Left lung (tissue), 4 donors: ENCODE measurements at regions not wholly inside any gene's neighbourhood (a gene's known extent, or its start where the extent isn't known, plus 50 kb on each side); places are given as distances from the start of the nearest gene placed in this dataset.
A peak's percentile ranks its signal among the peaks of the same experiment; 100 is the strongest.
"Not testable (repeated sequence)": the region's sequence is repeated elsewhere in the genome, so short reads cannot be mapped to it uniquely, and the experiment has no call there.

Experiments used
- ATAC-seq: fragments of 200-7000 bp; cut with Tn5 transposase; one replicate; pipeline ENCODE4 v1.9.1; 2020; ENCODE audit warnings: moderate library complexity
- DNase-seq, 4 donors: peaks; one replicate each; pipeline ENCODE4 v3.0.0-alpha.2; 2013 to 2020
- H3K27ac ChIP-seq, 2 donors: fragments of 200-600 bp; sonication (generic) in 1 of 2; one replicate each; pipeline versions ENCODE4 v1.5.0 to v1.8.0; 2020 to 2021
- H3K27me3 ChIP-seq, 2 donors: fragments of 200-600 bp; sonication (generic) in 1 of 2; one replicate each; pipeline versions ENCODE4 v1.5.0 to v1.8.0; 2020 to 2021
- H3K36me3 ChIP-seq, 2 donors: fragments of 200-600 bp; sonication (generic) in 1 of 2; one replicate each; pipeline versions ENCODE4 v1.5.0 to v1.8.0; 2020 to 2021
- H3K4me1 ChIP-seq, 2 donors: fragments of 200-600 bp; one replicate each; pipeline ENCODE4 v1.8.0; 2021
- H3K4me3 ChIP-seq, 2 donors: fragments of 200-600 bp; sonication (generic) in 1 of 2; one replicate each; pipeline versions ENCODE4 v1.5.0 to v1.8.0; 2020 to 2021; ENCODE audit warnings: mild to moderate bottlenecking in 1 of 2
- H3K9me3 ChIP-seq, 2 donors: fragments of 200-600 bp; sonication (generic) in 1 of 2; one replicate each; pipeline versions ENCODE4 v1.5.0 to v1.8.0; 2020 to 2021
- CTCF ChIP-seq, 2 donors: fragments of 200-600 bp; sonication (generic) in 1 of 2; IDR thresholded peaks; one replicate each; pipeline versions ENCODE4 v1.5.0 to v1.8.0; 2021; ENCODE audit warnings: antibody characterized with exemption in 2 of 2
- intact Hi-C, 2 donors: fragments of 100-400 bp; cut with DNase I; formaldehyde crosslinking; loops; one replicate each; pipeline versions ENCODE4 v1.11.2 to v1.14.2; 2022
- donor health status: DM: no; HTN: yes; CAD: no.
- donor health status: DM: no; HTN: no; CAD: no.

DNA sequence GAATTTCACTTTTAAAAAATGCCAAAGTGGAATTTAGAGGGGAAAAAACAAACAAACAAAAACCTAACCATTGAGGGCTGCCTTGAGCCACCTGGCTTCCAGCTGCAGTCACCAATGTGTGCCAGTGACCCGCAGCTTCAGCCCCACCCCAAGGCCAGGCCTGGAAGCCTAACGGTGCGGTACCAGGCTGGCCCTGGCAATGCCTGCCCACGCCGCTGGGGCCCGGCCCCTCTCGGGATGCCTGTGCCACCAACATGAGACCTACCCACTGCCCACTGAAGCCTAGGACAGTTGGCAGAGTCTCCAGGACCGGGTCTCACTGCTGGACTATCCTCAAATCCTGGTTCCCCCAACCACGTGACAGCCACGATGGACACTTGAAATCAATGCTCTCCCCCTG lies 96.6 kb downstream of the NCOR2 start:
- Histone ChIP-seq H3K4me3 (no peak overlapping the region), H3K9me3 (peaks cover 0 to 21% of the 10 kb centered on the region in 2 donors), H3K36me3 (peaks cover 0 to 76% of the 10 kb centered on the region in 2 donors), H3K4me1 (peaks cover 0 to 10% of the 10 kb centered on the region in 2 donors), H3K27me3 (no peaks in the 10 kb centered on the region), H3K27ac (no peak overlapping the region)
- no peak for TF ChIP-seq CTCF (IDR thresholded peaks at IDR 0.05)
- intact Hi-C loops, result no loop called here
- no peak for ATAC-seq
- peak in 1 of 4 donors; percentile 49 for DNase-seq

DNA sequence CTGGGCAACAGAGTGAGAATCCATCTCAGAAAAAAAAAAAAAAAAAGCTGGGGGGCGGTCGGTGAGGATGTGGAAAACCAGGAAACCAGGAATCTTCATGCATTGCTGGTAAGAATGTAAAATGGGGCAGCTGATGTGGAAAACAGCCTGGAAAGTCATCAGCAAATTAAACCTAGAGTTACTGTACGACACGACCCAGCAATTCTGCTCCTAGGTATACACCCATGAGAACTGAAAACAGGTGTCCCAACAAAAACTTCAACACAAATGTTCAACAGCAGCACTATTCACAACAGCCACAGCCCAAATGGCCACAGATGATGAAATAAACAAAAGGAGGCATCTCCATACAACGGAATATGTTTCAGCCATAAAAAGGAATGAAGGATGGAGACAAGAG lies 97.3 kb downstream of the NCOR2 start:
- Histone ChIP-seq H3K27me3 (no peaks in the 10 kb centered on the region), H3K4me1 (peaks cover 0 to 17% of the 10 kb centered on the region in 2 donors), H3K9me3 (peaks cover 0 to 21% of the 10 kb centered on the region in 2 donors), H3K36me3 (peaks cover 0 to 76% of the 10 kb centered on the region in 2 donors), H3K27ac (no peak overlapping the region), H3K4me3 (no peak overlapping the region)
- no peak for TF ChIP-seq CTCF (IDR thresholded peaks at IDR 0.05)
- intact Hi-C loops, result no loop called here
- ATAC-seq, result no peak
- no peak for DNase-seq

GRCh38 chr12:124469193-124469888 lies 98.1 kb downstream of the NCOR2 start:
- intact Hi-C loops, result no loop called here
- Histone ChIP-seq H3K4me1 (peaks cover 0 to 20% of the 10 kb centered on the region in 2 donors), H3K36me3 (peaks cover 0 to 76% of the 10 kb centered on the region in 2 donors), H3K27ac (no peak overlapping the region), H3K27me3 (no peaks in the 10 kb centered on the region), H3K9me3 (peaks cover 0 to 21% of the 10 kb centered on the region in 2 donors), H3K4me3 (no peak overlapping the region)
- DNase-seq (peak in 1 of 4 donors; percentile 74), ATAC-seq (no peak)
- peak; percentile 43 to 77 for TF ChIP-seq CTCF (IDR thresholded peaks at IDR 0.05)

- peaks cover 0 to 76% of the 10 kb centered on the region in 2 donors for H3K36me3 ChIP-seq
- H3K9me3 ChIP-seq, result peaks cover 0 to 11% of the 10 kb centered on the region in 2 donors
- DNase-seq, H3K27ac ChIP-seq, H3K4me3 ChIP-seq, intact Hi-C loops, H3K27me3 ChIP-seq, ATAC-seq: not testable (repeated sequence)
- H3K4me1 ChIP-seq, result peaks cover 0 to 26% of the 10 kb centered on the region in 2 donors
These were observed 99.9 kb downstream of the NCOR2 start for GRCh38 chr12:124467549-124467948.

DNA sequence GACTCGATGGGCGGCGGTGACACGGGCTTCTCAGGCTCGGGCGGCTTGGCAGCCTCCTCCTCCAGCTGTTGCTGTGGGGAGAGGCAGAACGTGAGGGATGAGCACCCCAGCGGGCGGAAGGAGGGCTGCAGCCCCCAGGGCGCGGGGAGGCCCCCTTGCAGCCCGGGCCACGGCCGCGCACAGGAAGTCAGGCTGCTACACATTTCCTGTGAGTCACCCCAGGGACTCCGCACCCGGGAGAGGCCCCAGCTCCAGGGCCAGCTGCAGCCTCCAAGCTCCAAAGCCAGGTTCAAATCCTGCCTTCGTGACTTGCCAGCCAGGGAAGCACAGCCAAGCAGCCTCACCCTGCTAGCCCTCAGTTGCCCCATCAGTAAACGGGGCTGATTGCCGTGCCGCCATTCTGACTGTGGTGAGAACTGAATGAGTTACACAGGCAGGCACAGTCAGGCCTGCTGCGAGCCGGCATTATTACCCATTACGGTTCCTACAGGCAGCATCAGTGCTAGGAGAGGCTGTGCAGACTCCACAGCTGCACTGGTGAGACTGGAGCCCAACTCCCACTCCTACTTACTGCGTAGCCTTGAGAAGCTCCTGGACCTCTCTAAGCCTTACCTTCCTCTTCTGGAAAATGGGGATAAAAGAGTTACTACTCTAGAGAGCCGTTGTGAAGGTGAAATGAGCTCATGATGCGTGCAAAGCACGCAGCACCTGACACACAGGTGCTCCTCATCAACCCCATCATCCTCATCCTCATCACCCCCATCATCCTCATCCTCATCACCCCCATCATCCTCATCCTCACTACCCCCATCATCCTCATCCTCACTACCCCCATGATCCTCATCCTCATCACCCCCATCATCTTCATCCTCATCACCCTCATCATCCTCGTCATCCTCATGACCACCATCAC lies 100.9 kb downstream of the NCOR2 start:
- H3K9me3 ChIP-seq, result peaks cover 0 to 9% of the 10 kb centered on the region in 2 donors
- no peaks in the 10 kb centered on the region for H3K27me3 ChIP-seq
- intact Hi-C loops, result no loop called here
- peak overlapping the region in 1 of 2 donors; percentile 20 for H3K4me3 ChIP-seq
- peak in 2 of 4 donors; percentile 69 to 93 for DNase-seq
- H3K27ac ChIP-seq, result peak overlapping the region in 1 of 2 donors; percentile 55
- peak; percentile 71 for ATAC-seq
- peaks cover 0 to 76% of the 10 kb centered on the region in 2 donors for H3K36me3 ChIP-seq
- H3K4me1 ChIP-seq, result peaks cover 0 to 26% of the 10 kb centered on the region in 2 donors
- TF ChIP-seq CTCF (IDR thresholded peaks at IDR 0.05), result peak in 1 of 2 donors; percentile 64
